Panc1 (cell line): ENCODE measurements at regions not wholly inside any gene's neighbourhood (a gene's known extent, or its start where the extent isn't known, plus 50 kb on each side); places are given as distances from the start of the nearest gene placed in this dataset.

Experiments used
- ATAC-seq: fragments of 200-7000 bp; cut with Tn5 transposase; 2 replicates; pipeline ENCODE4 v1.9.1; 2020; ENCODE audit warnings: mild to moderate bottlenecking, moderate library complexity
- BruUV-seq: library from RNA; stranded (reverse); fragments of 400-500 nt; replicated peaks from 2 replicates; lab custom pipeline; 2021; lab: Mats Ljungman, UMichigan
- CTCF ChIA-PET: fragments of 300-600 bp; sonication (Branson Sonifier 250); formaldehyde crosslinking; loops from one replicate; lab custom pipeline; 2022; ENCODE audit warnings: antibody characterized with exemption; lab: Charles Lee
- POLR2A ChIA-PET: fragments of 300-600 bp; sonication (Branson Sonifier 250); formaldehyde crosslinking; loops from one replicate; lab custom pipeline; 2022; ENCODE audit warnings: antibody characterized with exemption; lab: Charles Lee
- DNase-seq: peaks from one replicate; pipeline ENCODE4 v3.0.0-alpha.2; 2010; ENCODE audit warnings: low read depth, low spot score
- H3K27ac ChIP-seq: 2 replicates; pipeline ENCODE4 v1.5.1; 2011; ENCODE audit warnings: mild to moderate bottlenecking, low read length, inconsistent platforms
- H3K27me3 ChIP-seq: fragments of 200-500 bp; sonication (Bioruptor generic); 2 replicates; pipeline ENCODE4 v1.6.0; 2014; ENCODE audit warnings: low read length, inconsistent platforms; ENCODE audit not compliant: control insufficient read depth, insufficient read depth
- H3K36me3 ChIP-seq: fragments of 200-500 bp; sonication (Bioruptor generic); 2 replicates; pipeline ENCODE4 v1.5.1; 2014; ENCODE audit warnings: inconsistent platforms, mild to moderate bottlenecking, low read length, moderate library complexity; ENCODE audit not compliant: control insufficient read depth, insufficient read depth
- H3K4me1 ChIP-seq: 2 replicates; pipeline ENCODE4 v1.5.1; 2011; ENCODE audit warnings: inconsistent platforms, mild to moderate bottlenecking, low read length, moderate library complexity; ENCODE audit not compliant: control insufficient read depth, insufficient read depth
- H3K4me3 ChIP-seq, 2 experiments: 2 replicates each; pipeline ENCODE4 v1.5.1; 2011 to 2012; ENCODE audit warnings: low read depth in 2 of 2, low read length in 2 of 2, mild to moderate bottlenecking in 2 of 2, inconsistent platforms in 1 of 2, moderate library complexity in 1 of 2
- H3K9me3 ChIP-seq: fragments of 200-500 bp; sonication (Bioruptor generic); 2 replicates; pipeline ENCODE4 v1.5.1; 2014; ENCODE audit warnings: low read depth, mild to moderate bottlenecking, inconsistent platforms, low read length, moderate library complexity; ENCODE audit not compliant: control insufficient read depth, insufficient read depth
- CTCF ChIP-seq: fragments of 450-650 bp; IDR thresholded peaks from 2 replicates; pipeline ENCODE4 v1.5.1; 2017; ENCODE audit warnings: mild to moderate bottlenecking
- POLR2AphosphoS5 ChIP-seq: IDR thresholded peaks from 2 replicates; pipeline ENCODE4 v1.6.1; 2012; ENCODE audit warnings: mild to moderate bottlenecking, low read depth, low read length, moderate library complexity
- REST ChIP-seq, 2 experiments: IDR thresholded peaks; 2 replicates each; pipeline ENCODE4 v1.6.1; 2011 to 2012; ENCODE audit warnings: low read depth in 2 of 2, control low read depth in 1 of 2, low read length in 1 of 2, mild to moderate bottlenecking in 1 of 2, moderate library complexity in 1 of 2; ENCODE audit not compliant: insufficient read depth in 1 of 2
- SIN3A ChIP-seq: IDR thresholded peaks from 2 replicates; pipeline ENCODE4 v1.6.1; 2012; ENCODE audit warnings: low read depth, mild to moderate bottlenecking, low read length, moderate library complexity, borderline replicate concordance; ENCODE audit not compliant: insufficient read depth
- TCF7L2 ChIP-seq: IDR thresholded peaks from 2 replicates; pipeline ENCODE4 v1.6.1; 2011; ENCODE audit warnings: mild to moderate bottlenecking, low read depth, low read length, inconsistent platforms
- in situ Hi-C: cut with HindIII; loops from 2 replicates; pipeline ENCODE4 v1.10.0; 2016; ENCODE audit warnings: low sequenced_read_pairs, low pct_unique_long_range_greater_than_20kb
- intact Hi-C: fragments of 100-400 bp; cut with micrococcal nuclease; formaldehyde crosslinking; loops from one replicate; pipeline ENCODE4 v1.10.0; 2022; ENCODE audit not compliant: unreplicated experiment

DNA sequence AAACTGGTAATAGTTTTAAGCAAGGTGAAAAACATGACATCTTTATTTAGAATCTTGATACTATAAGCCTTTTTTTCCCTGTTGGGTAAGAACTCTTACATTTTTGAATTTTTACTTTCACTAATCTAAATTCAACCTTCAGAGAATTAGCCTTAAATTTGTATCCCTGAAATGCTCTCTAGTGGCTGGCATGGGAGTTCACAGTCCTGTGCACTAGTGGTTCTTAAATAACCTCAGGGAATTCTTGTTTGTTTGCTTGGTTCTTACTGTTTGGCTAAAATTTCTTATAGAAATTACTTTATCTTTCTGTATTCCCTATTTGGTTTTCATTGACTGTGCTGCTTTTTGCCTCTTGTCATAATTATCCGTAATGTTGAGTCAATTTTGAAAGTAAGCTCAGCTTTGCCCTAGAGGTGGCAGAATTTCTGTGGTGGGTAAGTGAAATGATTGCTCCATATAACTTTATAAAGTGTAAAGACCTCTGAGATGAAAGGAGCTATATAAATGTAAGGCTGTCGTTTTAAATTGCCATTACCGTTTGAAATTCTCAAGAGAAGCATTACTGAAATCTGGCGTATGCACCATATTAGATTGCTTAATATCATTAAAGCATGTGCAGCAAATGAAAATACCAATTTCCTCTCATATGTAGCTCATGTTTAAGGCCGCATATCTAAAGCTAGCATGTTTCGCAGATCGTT, 391.3 kb upstream of the FIGN start:
- CTCF ChIA-PET: interaction anchor here (0.5 kb wide), 1 partner anchor 432 kb away, joined by 3 read pairs; no protein-coding TSS in a partner anchor
- Histone ChIP-seq H3K4me3 (no peak overlapping the region), H3K4me1 (no peaks in the 10 kb centered on the region), H3K36me3 (no peaks in the 10 kb centered on the region), H3K27ac (no peak overlapping the region), H3K9me3 (no peaks in the 10 kb centered on the region), H3K27me3 (no peaks in the 10 kb centered on the region)
- TF ChIP-seq TCF7L2 (no peak), REST (IDR thresholded peaks at IDR 0.05; ENCODE audit: insufficient read depth in 1 of 2, low read depth in 2 of 2, low read length in 1 of 2) (no peak), SIN3A (no peak), CTCF (peak; percentile 38; the same call in 1 of the 2 replicates), POLR2AphosphoS5 (no peak)
- BruUV-seq: no TSS peak
- no peak for DNase-seq
- in situ Hi-C loops (no loop called here), intact Hi-C loops (no loop called here)
- POLR2A ChIA-PET: no interaction called here
- no peak for ATAC-seq

DNA sequence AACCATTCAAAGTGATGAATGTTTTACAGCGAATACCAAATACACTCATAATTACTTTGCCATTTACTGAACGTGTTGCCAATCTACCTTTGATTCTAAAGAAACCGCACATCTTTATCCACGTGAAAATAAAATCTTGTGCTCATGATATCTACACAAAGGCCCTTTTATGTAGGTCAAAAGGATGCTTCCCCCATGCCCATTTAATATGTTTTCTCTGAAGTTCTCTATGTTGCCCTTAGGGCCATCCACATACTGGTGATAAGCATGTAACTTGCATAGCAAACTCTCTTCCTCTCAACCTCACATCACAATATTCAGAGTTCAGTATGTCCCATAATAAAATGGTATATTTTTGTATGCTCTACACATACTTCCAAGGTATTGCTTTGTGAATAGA, 380.0 kb upstream of the FIGN start:
- ATAC-seq: no peak
- Histone ChIP-seq H3K4me1 (no peaks in the 10 kb centered on the region), H3K27me3 (no peaks in the 10 kb centered on the region), H3K27ac (no peak overlapping the region), H3K36me3 (no peaks in the 10 kb centered on the region; the same call in 1 of the 2 replicates), H3K4me3 (no peak overlapping the region), H3K9me3 (no peaks in the 10 kb centered on the region)
- TF ChIP-seq POLR2AphosphoS5 (no peak), CTCF (no peak), TCF7L2 (no peak), SIN3A (no peak), REST (IDR thresholded peaks at IDR 0.05; ENCODE audit: insufficient read depth in 1 of 2, low read depth in 2 of 2, low read length in 1 of 2) (no peak)
- intact Hi-C loops (no loop called here), in situ Hi-C loops (no loop called here)
- no peak for DNase-seq
- POLR2A ChIA-PET: no interaction called here
- BruUV-seq: no TSS peak
- CTCF ChIA-PET: no interaction called here
